GM19328 (cell line): ENCODE measurements at regions not wholly inside any gene's neighbourhood (a gene's known extent, or its start where the extent isn't known, plus 50 kb on each side); places are given as distances from the start of the nearest gene placed in this dataset.

Experiments used
- ATAC-seq: cut with Tn5 transposase; IDR thresholded peaks from one replicate; pipeline ENCODE4 v1.9.1; 2021; ENCODE audit warnings: mild to moderate bottlenecking, moderate library complexity; ENCODE audit not compliant: unreplicated experiment

GRCh38 chr13:50512474-50513299 lies 330.8 kb downstream of the DLEU7 start:
- ATAC-seq: peak; percentile 85

DNA sequence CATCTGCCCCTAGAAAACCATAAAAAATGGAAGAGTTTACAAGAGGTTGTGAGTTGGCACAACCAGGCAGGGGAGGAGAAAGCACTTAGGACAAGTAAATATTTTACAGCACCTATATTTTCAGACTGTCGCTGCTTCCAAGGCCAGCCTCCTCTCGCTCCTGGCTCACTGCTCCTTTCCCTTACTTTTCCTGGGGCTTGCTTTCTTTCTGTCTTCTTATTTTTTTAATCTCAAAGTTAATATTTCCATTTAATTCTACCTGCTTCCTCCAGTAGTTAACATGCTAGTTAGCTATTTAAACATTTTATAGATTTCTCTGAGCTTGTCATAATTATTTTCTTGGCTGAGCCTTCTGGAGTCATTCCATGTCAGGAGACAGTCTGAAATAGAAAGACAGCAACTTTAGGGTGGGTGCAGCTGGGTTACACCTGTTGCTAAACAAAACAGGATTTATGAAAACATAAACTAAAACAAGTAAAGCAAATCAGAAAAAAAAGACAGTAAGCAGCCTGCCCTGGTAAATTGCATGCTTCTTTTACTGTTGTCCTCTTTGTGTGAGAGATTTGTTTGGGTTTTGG lies 330.1 kb downstream of the DLEU7 start:
- ATAC-seq: no peak

GRCh38 chr13:50514249-50514648 lies 329.2 kb downstream of the DLEU7 start:
- no peak for ATAC-seq

GRCh38 chr13:50518131-50518530 lies 325.4 kb downstream of the DLEU7 start:
- no peak for ATAC-seq

- ATAC-seq: no peak
These were observed 324.7 kb downstream of the DLEU7 start for GRCh38 chr13:50518781-50519201.

DNA sequence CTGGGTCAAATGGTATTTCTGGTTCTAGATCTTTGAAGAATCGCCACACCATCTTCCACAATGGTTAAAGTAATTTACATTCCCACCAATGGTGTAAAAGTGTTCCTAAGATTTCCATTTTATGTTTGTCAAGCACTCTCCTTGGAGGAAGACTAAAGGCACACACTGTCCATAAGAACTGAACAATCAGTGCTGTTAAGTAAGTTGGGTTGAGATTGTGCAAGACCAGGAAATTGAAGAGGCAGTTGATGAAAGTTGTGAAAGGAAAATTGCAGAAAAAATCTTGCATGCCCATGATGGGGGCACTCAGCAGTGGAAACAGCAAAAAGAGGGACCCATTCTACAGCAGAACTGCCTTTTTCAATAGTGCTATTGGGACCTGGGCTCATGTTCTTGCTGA lies 323.6 kb downstream of the DLEU7 start:
- ATAC-seq: no peak

DNA sequence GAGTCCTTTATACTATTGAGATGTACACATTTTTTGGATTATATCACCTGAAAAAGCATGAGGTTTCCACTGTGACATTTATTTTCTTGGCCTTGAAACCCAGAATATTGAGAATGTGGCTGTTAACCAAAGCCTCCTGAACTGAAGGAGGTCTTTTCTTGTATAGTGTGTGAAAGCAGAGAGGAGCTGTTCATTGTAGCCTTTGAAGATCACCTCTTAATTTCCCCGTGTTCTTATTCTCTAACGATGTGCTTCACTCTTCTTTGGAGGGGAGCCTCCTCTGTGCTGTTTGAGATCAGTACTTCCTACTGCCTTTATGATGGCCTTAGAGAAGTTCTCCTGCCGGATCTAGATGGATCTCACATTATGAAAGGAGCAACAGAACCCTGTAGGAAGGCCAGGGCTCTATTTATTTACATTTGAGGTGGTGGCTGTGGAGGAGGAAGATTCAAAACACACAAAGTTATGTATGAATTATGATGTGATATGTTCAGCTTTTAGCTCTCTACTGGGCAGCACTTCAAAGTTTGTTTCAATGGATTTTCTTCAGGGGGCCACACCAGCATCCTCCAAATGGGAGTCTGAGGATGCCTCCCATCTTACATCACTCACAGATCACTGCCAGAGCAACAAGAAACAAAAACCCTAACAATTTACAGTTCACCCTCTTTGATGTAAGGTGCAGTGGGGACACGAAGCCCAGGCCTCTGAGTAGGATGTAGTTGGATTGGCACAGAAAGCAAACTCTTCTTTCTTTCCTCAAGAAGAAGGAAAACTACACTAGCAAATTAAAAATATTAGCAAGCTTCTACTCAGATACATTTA lies 322.3 kb downstream of the DLEU7 start:
- no peak for ATAC-seq

DNA sequence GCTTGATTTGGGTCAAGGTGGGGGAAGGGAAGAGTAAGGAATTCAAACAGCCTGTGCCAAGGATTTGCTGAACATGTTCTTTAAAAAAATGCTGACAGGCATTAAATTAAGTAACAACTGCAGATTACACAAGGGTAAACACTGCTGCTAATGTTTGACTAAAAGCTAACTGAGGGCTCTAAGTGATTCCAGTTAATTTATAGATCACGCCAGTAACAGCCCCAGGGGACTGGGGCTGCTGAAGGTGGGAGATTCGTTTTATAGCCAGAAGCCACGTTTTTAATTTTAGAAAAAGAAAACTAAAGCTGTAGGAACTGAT lies 321.7 kb downstream of the DLEU7 start:
- no peak for ATAC-seq

DNA sequence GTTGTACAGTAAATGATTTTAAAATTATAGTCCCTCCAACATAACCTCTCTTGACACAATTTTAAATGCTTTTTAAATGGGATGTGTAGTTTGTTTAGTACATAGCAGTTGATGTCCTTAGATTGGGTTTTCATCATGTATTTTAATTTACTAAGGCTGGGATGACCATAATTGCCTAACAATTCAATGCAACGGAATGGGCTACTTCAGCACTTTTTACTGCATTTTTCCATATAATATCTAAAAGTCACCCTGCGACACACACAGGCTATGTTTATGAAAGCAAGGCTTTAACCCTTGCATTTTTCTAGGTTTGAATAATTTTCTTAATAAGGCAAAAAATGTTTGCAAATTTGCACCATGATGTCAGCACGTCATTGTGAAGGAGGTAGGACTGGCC lies 321.0 kb downstream of the DLEU7 start:
- ATAC-seq: no peak

DNA sequence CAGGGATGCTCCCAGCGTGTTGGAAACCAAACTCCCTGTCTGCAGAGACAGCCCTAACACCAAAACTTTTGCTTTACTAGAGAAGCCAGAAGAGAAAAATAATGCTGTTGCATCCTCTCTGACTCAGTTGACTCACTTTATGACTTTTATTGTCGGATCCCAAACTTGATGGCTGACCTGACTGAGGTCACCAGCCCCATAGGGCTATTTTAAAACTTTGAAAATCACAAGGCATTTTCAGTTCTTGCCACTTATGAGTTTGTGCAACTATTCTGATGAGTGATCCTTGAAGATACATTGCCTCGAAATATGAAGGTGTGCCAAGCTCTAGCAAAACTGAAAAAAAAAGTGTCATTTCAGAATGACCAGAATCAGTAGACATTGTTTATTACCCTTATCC lies 320.2 kb downstream of the DLEU7 start:
- ATAC-seq: no peak

DNA sequence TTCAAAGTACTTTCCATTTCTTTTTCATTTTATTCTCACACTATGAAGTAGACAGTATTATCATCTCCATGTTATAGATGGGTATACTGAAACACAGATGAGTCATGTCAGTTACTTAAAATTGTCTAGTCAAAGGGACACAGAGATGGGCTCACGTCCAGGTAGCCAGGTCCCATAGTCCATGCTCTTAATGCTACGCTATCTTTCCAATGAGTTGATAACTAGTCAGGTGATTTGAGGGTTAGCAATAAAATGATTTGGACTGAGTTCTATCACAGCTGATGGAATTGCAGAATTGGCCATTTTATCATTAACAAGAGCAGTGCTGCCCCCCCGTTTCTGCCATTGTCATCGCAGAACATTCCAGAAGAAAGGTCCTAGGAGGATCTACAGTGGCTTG lies 318.9 kb downstream of the DLEU7 start:
- no peak for ATAC-seq

DNA sequence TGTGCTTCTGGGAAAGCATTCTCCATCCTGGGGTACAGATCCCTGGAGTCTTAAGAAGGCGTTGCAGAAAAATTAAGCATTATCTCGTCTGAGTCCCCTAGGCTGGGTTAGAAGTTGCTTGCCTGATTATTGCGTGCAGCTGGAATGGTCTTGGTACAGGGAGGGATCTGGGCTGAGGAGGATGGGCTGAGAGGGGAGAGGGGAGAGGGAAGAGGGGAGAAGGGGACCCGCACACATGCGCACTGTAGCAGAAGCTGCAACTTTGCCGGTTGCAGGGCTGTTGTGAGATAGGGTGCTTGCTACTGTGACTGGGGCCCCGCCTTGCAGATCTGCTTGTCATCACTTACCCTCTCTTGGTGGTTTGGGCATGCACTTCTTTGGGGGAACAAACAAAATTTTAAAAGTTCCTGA lies 316.8 kb downstream of the DLEU7 start:
- no peak for ATAC-seq

- ATAC-seq: no peak
These were observed 316.3 kb downstream of the DLEU7 start for GRCh38 chr13:50527188-50527587.

DNA sequence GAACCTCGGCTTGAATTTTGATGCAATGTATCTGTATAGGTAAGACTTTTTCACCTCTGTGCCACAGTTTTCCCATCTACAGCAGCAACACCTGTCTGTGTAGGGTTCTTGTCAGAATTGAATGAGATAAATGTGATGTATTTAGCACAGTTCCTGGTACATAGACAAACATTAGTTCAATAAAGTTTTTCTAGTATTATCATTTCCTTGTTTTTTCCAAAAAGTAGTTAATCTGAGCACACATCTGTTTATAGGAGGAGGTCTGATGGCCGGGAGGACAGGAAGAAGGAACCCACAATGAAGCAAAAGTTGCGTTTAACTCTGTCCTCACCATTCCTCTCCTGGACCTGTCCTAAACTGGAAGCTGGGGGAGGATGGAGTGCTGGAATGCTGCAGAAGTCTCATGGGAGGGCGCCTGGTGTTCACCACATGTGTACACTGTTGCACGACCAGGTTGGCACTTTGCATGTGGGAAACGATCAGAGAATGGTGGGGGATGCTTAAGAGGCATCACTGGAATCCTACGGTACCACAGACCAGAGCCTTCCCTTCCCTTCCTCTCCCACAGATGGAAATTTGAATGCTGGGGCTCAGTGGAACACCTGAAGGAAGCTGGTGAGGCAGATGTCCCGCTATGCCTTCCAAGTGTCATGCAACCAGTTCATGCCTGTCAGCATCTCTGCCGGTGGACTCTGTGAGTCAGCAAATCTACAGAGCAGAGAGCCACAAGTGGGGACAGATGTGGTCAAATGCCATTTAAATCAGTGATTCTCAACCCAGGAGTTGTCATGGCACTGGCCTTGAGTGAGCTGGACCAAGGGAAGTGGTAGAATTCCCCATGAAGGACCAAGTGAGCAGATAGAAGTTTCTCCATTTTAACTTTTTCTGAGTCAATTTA lies 315.6 kb downstream of the DLEU7 start:
- no peak for ATAC-seq

GRCh38 chr13:50529154-50529882 lies 314.2 kb downstream of the DLEU7 start:
- ATAC-seq: no peak

- no peak for ATAC-seq
These were observed 311.3 kb downstream of the DLEU7 start for GRCh38 chr13:50531917-50532899.

DNA sequence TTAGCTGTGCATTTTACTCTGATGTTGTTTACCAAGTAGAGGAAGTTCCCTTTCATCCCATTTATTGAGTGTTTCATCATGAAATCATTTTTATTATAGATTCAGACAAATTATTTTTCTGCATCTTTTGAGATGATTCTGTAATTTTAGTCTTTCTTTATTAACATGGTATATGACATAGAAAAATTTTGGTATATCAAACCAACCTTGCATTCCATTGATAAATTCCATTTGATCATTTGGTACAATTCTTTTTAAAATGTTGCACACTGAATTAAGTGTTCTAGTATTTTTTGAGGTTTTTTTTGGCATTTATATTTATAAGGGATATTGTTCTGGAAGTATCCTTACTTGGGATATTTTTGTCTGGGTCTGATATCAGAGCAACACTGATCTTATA lies 308.4 kb downstream of the DLEU7 start:
- ATAC-seq: no peak

DNA sequence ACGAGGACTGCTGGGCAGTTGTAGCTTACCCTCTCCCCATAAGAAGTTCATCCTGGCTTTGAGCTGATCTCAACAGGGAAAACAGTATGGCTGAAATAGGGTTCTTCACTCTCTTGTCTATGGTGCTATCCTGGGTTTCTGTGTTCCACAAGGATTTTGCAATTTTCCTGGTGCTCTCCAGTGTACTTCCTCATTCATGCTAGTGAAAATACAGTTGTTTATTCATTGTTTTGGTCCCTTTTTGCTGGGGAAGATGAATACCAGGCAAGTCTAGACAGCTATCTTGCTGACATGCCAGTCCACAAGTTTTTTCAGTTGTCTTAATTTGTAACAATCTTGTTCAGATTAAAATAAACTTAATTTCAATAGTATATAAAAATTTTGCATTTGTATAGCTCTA lies 306.5 kb downstream of the DLEU7 start:
- no peak for ATAC-seq
